Peyer's patch (tissue), 4 donors: ENCODE measurements at regions not wholly inside any gene's neighbourhood (a gene's known extent, or its start where the extent isn't known, plus 50 kb on each side); places are given as distances from the start of the nearest gene placed in this dataset.
A peak's percentile ranks its signal among the peaks of the same experiment; 100 is the strongest.

Experiments used
- DNase-seq, 3 donors: peaks; one replicate each; pipeline ENCODE4 v3.0.0-alpha.2; 2017 to 2019
- H3K27ac ChIP-seq, 4 donors: fragments of 200-600 bp; sonication (generic); one replicate each; pipeline ENCODE4 v1.5.1; 2016 to 2019
- H3K27me3 ChIP-seq, 2 donors: fragments of 200-600 bp; sonication (generic); one replicate each; pipeline ENCODE4 v1.5.1; 2019
- H3K36me3 ChIP-seq, 3 donors: fragments of 200-600 bp; sonication (generic); one replicate each; pipeline ENCODE4 v1.5.1; 2016 to 2019
- H3K4me1 ChIP-seq, 4 donors: fragments of 200-600 bp; sonication (generic); one replicate each; pipeline ENCODE4 v1.5.1; 2016 to 2019
- H3K4me3 ChIP-seq, 4 donors: fragments of 200-600 bp; sonication (generic); 1 replicate in 3 of 4; 2 replicates in 1 of 4; pipeline ENCODE4 v1.5.1; 2016 to 2019; ENCODE audit warnings: mild to moderate bottlenecking in 1 of 4
- H3K9me3 ChIP-seq, 4 donors: fragments of 200-600 bp; sonication (generic); one replicate each; pipeline ENCODE4 v1.5.1; 2016 to 2019; ENCODE audit warnings: mild to moderate bottlenecking in 1 of 4
- POLR2A ChIP-seq, 2 donors: fragments of 450-650 bp; IDR thresholded peaks; one replicate each; pipeline ENCODE4 v1.5.1; 2017; ENCODE audit warnings: antibody characterized with exemption in 2 of 2, mild to moderate bottlenecking in 2 of 2, moderate library complexity in 2 of 2
- TF ChIP-seq, protein P1 (sequence below), 6 experiments: fragments of 450-650 bp in 4 of 6; fragments of 200-600 bp in 2 of 6; sonication (generic) in 1 of 6; IDR thresholded peaks; one replicate each; pipeline ENCODE4 v1.5.1; 2017 to 2019; ENCODE audit warnings: antibody characterized with exemption in 6 of 6, mild to moderate bottlenecking in 3 of 6, moderate library complexity in 1 of 6

DNA sequence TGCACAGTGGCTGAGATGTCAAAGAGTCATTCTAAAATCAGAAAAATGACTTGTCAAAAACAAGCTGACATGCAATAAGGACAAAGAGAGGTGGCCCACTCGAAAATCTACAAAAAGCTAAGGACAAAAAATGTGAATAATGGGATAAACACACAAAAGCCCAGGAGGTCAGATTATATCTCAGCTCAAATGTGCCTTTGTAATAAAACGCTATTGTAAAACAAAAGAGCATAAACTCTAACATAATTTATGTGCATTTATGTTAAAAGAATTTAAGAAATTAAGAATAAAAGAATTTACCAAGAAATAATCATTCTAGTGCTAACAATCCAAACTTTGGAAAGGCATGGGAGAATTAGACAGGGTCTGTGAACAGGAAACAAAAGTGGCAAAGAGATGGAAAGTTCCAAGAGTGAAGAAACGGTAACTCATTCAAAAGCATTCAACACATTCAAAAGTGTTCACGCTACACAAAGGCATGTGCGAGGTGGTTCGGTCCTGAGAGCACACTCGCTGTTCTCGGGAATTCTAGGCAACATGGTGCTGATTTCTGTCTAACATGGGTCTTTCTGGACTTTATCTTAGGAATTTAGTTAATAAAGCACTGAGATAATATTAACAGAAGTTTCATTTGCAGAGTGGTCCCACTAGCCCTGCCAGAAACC lies 197.7 kb downstream of the KATNAL1 start:
- no peaks in the 10 kb centered on the region for H3K27me3 ChIP-seq
- H3K9me3 ChIP-seq = no peaks in the 10 kb centered on the region
- peaks cover 0 to 27% (median 5%) of the 10 kb centered on the region in 4 donors for H3K4me1 ChIP-seq
- H3K36me3 ChIP-seq = no peaks in the 10 kb centered on the region
- H3K27ac ChIP-seq = peak overlapping the region in 2 of 4 donors; percentile 62
- DNase-seq = peak in 1 of 3 donors; percentile 2
- no peak overlapping the region for H3K4me3 ChIP-seq
- no peak for TF ChIP-seq POLR2A (IDR thresholded peaks at IDR 0.05)
- TF ChIP-seq, protein P1, sequence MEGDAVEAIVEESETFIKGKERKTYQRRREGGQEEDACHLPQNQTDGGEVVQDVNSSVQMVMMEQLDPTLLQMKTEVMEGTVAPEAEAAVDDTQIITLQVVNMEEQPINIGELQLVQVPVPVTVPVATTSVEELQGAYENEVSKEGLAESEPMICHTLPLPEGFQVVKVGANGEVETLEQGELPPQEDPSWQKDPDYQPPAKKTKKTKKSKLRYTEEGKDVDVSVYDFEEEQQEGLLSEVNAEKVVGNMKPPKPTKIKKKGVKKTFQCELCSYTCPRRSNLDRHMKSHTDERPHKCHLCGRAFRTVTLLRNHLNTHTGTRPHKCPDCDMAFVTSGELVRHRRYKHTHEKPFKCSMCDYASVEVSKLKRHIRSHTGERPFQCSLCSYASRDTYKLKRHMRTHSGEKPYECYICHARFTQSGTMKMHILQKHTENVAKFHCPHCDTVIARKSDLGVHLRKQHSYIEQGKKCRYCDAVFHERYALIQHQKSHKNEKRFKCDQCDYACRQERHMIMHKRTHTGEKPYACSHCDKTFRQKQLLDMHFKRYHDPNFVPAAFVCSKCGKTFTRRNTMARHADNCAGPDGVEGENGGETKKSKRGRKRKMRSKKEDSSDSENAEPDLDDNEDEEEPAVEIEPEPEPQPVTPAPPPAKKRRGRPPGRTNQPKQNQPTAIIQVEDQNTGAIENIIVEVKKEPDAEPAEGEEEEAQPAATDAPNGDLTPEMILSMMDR (IDR thresholded peaks at IDR 0.05) = no peak

DNA sequence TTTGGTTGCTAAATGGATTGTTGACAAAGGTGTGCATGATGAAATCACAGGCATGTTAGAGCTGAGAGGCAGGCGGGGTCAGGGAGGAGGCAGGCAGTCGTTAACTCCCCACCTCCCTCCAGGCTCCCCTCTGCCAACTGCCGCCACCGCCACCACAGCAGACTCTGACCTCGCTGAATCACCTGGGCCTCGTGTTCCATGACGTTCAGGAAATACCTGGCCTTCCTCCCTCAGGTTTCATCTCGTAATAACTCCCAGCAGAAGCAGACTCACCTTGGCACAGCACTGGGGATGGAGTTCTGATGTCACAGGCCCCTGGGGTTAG lies 198.5 kb downstream of the KATNAL1 start:
- Histone ChIP-seq H3K4me3 (no peak overlapping the region), H3K27ac (peak overlapping the region in 2 of 4 donors; percentile 62 to 66), H3K9me3 (no peaks in the 10 kb centered on the region), H3K27me3 (no peaks in the 10 kb centered on the region), H3K4me1 (peaks cover 0 to 22% (median 1%) of the 10 kb centered on the region in 4 donors), H3K36me3 (no peaks in the 10 kb centered on the region)
- peak in 2 of 3 donors; percentile 91 for DNase-seq
- TF ChIP-seq, protein P1 (IDR thresholded peaks at IDR 0.05) = no peak
- TF ChIP-seq POLR2A (IDR thresholded peaks at IDR 0.05) = peak in 1 of 2 donors; percentile 43

DNA sequence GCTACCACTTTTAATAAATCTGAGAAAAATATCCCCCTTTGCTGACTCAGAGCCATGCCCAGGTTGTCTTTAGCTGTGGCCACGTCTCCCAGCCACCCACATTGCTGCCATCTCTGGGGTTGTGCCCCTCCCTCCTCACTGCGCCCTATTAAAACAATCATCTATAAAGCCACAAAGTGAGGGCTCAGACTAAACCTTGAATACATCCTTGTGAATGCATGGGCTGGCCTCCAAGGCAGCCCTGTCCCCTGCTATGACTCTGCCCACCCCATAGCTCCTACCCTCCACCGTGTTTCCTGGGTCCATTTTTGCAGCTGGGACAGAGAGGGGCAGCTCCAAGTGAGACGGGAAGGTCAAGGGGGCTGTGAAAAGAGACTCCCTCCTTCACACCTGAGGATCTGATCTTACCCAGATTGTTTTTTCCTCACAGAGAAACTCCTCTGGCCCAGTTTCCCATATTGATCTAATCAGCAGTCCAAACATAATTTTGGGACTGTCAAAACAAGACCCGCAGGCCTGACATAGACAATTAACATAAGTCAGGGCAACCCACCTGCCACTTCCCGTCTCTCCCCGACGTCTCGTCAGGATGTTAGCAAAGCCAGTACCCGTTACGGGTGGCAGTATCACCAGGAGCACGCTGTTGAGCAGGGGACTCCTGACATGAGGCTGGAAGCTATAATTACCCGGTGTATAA lies 199.0 kb downstream of the KATNAL1 start:
- H3K27ac ChIP-seq = peak overlapping the region in 2 of 4 donors; percentile 59 to 66
- no peaks in the 10 kb centered on the region for H3K27me3 ChIP-seq
- H3K9me3 ChIP-seq = no peaks in the 10 kb centered on the region
- H3K36me3 ChIP-seq = no peaks in the 10 kb centered on the region
- no peak overlapping the region for H3K4me3 ChIP-seq
- DNase-seq = no peak
- H3K4me1 ChIP-seq = peaks cover 0 to 17% (median 0%) of the 10 kb centered on the region in 4 donors
- TF ChIP-seq, protein P1 (IDR thresholded peaks at IDR 0.05) = no peak
- TF ChIP-seq POLR2A (IDR thresholded peaks at IDR 0.05) = no peak

GRCh38 chr13:30107521-30108136 lies 199.7 kb downstream of the KATNAL1 start:
- Histone ChIP-seq H3K36me3 (no peaks in the 10 kb centered on the region), H3K4me1 (peaks cover 0 to 12% (median 0%) of the 10 kb centered on the region in 4 donors), H3K9me3 (no peaks in the 10 kb centered on the region), H3K27me3 (no peaks in the 10 kb centered on the region), H3K4me3 (no peak overlapping the region), H3K27ac (no peak overlapping the region)
- TF ChIP-seq POLR2A (IDR thresholded peaks at IDR 0.05) = no peak
- TF ChIP-seq, protein P1 (IDR thresholded peaks at IDR 0.05) = no peak
- DNase-seq = no peak

GRCh38 chr13:30107121-30107520 lies 200.2 kb downstream of the KATNAL1 start:
- DNase-seq = no peak
- H3K9me3 ChIP-seq = no peaks in the 10 kb centered on the region
- no peaks in the 10 kb centered on the region for H3K36me3 ChIP-seq
- peaks cover 0 to 10% (median 0%) of the 10 kb centered on the region in 4 donors for H3K4me1 ChIP-seq
- H3K27me3 ChIP-seq = no peaks in the 10 kb centered on the region
- TF ChIP-seq, protein P1 (IDR thresholded peaks at IDR 0.05) = no peak
- no peak for TF ChIP-seq POLR2A (IDR thresholded peaks at IDR 0.05)
- no peak overlapping the region for H3K27ac ChIP-seq
- H3K4me3 ChIP-seq = no peak overlapping the region
